PC-9 (cell line): ENCODE measurements at regions not wholly inside any gene's neighbourhood (a gene's known extent, or its start where the extent isn't known, plus 50 kb on each side); places are given as distances from the start of the nearest gene placed in this dataset.

Experiments used
- BruUV-seq: library from RNA; stranded (reverse); fragments of 400-500 nt; replicated peaks from 2 replicates; lab custom pipeline; 2021; lab: Mats Ljungman, UMichigan
- CTCF ChIA-PET: fragments of 300-600 bp; sonication (Branson Sonifier 250); formaldehyde crosslinking; loops from one replicate; lab custom pipeline; 2022; ENCODE audit warnings: antibody characterized with exemption; lab: Charles Lee
- POLR2A ChIA-PET: fragments of 300-600 bp; sonication (Branson Sonifier 250); formaldehyde crosslinking; loops from one replicate; lab custom pipeline; 2022; ENCODE audit warnings: antibody characterized with exemption; ENCODE audit not compliant: unreplicated experiment; lab: Charles Lee
- DNase-seq, 2 experiments: peaks; one replicate each; pipeline versions ENCODE4 v3.0.0 to v3.0.0-alpha.2; 2015 to 2022; ENCODE audit warnings: mixed read lengths in 1 of 2
- H2AFZ ChIP-seq: fragments of 200-600 bp; sonication (generic); 2 replicates; pipeline ENCODE4 v1.8.1; 2017; ENCODE audit warnings: antibody characterized with exemption
- H3F3A ChIP-seq: fragments of 200-600 bp; sonication (generic); 2 replicates; pipeline ENCODE4 v1.8.1; 2017; ENCODE audit warnings: antibody characterized with exemption, mild to moderate bottlenecking, low read depth; ENCODE audit not compliant: insufficient read depth
- H3K27ac ChIP-seq: fragments of 200-600 bp; sonication (generic); 2 replicates; pipeline ENCODE4 v1.6.1; 2016; ENCODE audit warnings: mixed run types
- H3K27me3 ChIP-seq: fragments of 200-600 bp; sonication (generic); 2 replicates; pipeline ENCODE4 v1.6.1; 2016; ENCODE audit warnings: low read depth, mixed run types; ENCODE audit not compliant: insufficient read depth
- H3K36me3 ChIP-seq: fragments of 200-600 bp; sonication (generic); 2 replicates; pipeline ENCODE4 v1.6.1; 2016; ENCODE audit warnings: low read depth, mixed run types
- H3K4me1 ChIP-seq: fragments of 200-600 bp; sonication (generic); replicated peaks from 2 replicates; pipeline ENCODE4 v1.6.1; 2016; ENCODE audit warnings: mixed run types; ENCODE audit not compliant: insufficient read depth
- H3K4me2 ChIP-seq: fragments of 200-600 bp; sonication (generic); 2 replicates; pipeline ENCODE4 v1.6.1; 2017; ENCODE audit warnings: mixed run types
- H3K4me3 ChIP-seq: fragments of 200-600 bp; sonication (generic); 2 replicates; pipeline ENCODE4 v1.6.1; 2016; ENCODE audit warnings: mixed run types
- H3K79me2 ChIP-seq: fragments of 200-600 bp; sonication (generic); 2 replicates; pipeline ENCODE4 v1.6.1; 2017; ENCODE audit warnings: low read depth, mixed run types
- H3K9me2 ChIP-seq: fragments of 200-600 bp; sonication (generic); 2 replicates; pipeline ENCODE4 v1.8.1; 2017; ENCODE audit warnings: mild to moderate bottlenecking; ENCODE audit not compliant: insufficient read depth
- H3K9me3 ChIP-seq: fragments of 200-600 bp; sonication (generic); 2 replicates; pipeline ENCODE4 v1.8.1; 2016; ENCODE audit warnings: low read depth; ENCODE audit not compliant: insufficient read depth
- H4K20me1 ChIP-seq: fragments of 200-600 bp; sonication (generic); 2 replicates; pipeline ENCODE4 v1.8.1; 2017; ENCODE audit not compliant: insufficient read depth
- CTCF ChIP-seq: fragments of 200-600 bp; sonication (generic); conservative IDR thresholded peaks from 2 replicates; pipeline ENCODE4 v1.6.1; 2017; ENCODE audit warnings: mixed run types, antibody characterized with exemption, mild to moderate bottlenecking, moderate library complexity
- EZH2 ChIP-seq: fragments of 200-600 bp; sonication (generic); IDR thresholded peaks from 2 replicates; pipeline ENCODE4 v1.8.0; 2017; ENCODE audit warnings: antibody characterized with exemption, low read depth
- intact Hi-C: fragments of 100-400 bp; cut with micrococcal nuclease; formaldehyde crosslinking; loops from one replicate; pipeline ENCODE4 v1.10.0; 2022; ENCODE audit not compliant: unreplicated experiment

- H3K4me3 ChIP-seq = no peak overlapping the region
- no peaks in the 10 kb centered on the region for H3K79me2 ChIP-seq
- H3K9me3 ChIP-seq = no peaks in the 10 kb centered on the region
- no peak overlapping the region for H3K27ac ChIP-seq
- CTCF ChIA-PET = no interaction called here
- intact Hi-C loops = no loop called here
- no peaks in the 10 kb centered on the region for H3K27me3 ChIP-seq
- no peaks in the 10 kb centered on the region for H4K20me1 ChIP-seq
- TF ChIP-seq CTCF = no peak
- H3F3A ChIP-seq = no peaks in the 10 kb centered on the region
- H3K9me2 ChIP-seq = no peaks in the 10 kb centered on the region
- H3K4me1 ChIP-seq = no peaks in the 10 kb centered on the region
- no peak overlapping the region for H2AFZ ChIP-seq
- no peak for DNase-seq
- H3K4me2 ChIP-seq = no peak overlapping the region
- POLR2A ChIA-PET = no interaction called here
- H3K36me3 ChIP-seq = no peaks in the 10 kb centered on the region
- no TSS peak for BruUV-seq
These were observed 1056.4 kb downstream of the ADGRL3 start for GRCh38 chr4:62256479-62256878.

GRCh38 chr4:62252728-62253127 lies 1052.6 kb downstream of the ADGRL3 start:
- Histone ChIP-seq H3K4me1 (no peaks in the 10 kb centered on the region), H3K36me3 (no peaks in the 10 kb centered on the region), H3K79me2 (no peaks in the 10 kb centered on the region), H3F3A (no peaks in the 10 kb centered on the region), H3K4me3 (no peak overlapping the region), H3K27ac (no peak overlapping the region), H3K4me2 (no peak overlapping the region), H2AFZ (no peak overlapping the region), H4K20me1 (no peaks in the 10 kb centered on the region), H3K9me2 (no peaks in the 10 kb centered on the region), H3K27me3 (no peaks in the 10 kb centered on the region), H3K9me3 (no peaks in the 10 kb centered on the region)
- TF ChIP-seq EZH2 = no peak
- no peak for TF ChIP-seq CTCF
- CTCF ChIA-PET = no interaction called here
- no peak for DNase-seq
- POLR2A ChIA-PET = no interaction called here
- no TSS peak for BruUV-seq
- intact Hi-C loops = no loop called here

GRCh38 chr4:62250100-62250499 lies 1050.0 kb downstream of the ADGRL3 start:
- BruUV-seq = no TSS peak
- no peak overlapping the region for H2AFZ ChIP-seq
- H3K4me2 ChIP-seq = no peak overlapping the region
- intact Hi-C loops = no loop called here
- ChIA-PET POLR2A (no interaction called here), CTCF (no interaction called here)
- no peaks in the 10 kb centered on the region for H3K9me2 ChIP-seq
- H3K4me3 ChIP-seq = no peak overlapping the region
- H3K27me3 ChIP-seq = no peaks in the 10 kb centered on the region
- no peaks in the 10 kb centered on the region for H3K4me1 ChIP-seq
- no peak overlapping the region for H3K27ac ChIP-seq
- H4K20me1 ChIP-seq = no peaks in the 10 kb centered on the region
- H3K9me3 ChIP-seq = no peaks in the 10 kb centered on the region
- no peaks in the 10 kb centered on the region for H3K36me3 ChIP-seq
- H3K79me2 ChIP-seq = no peaks in the 10 kb centered on the region
- no peaks in the 10 kb centered on the region for H3F3A ChIP-seq
- TF ChIP-seq EZH2 = no peak
- no peak for TF ChIP-seq CTCF
- no peak for DNase-seq
